HepG2 (cell line): ENCODE measurements at regions not wholly inside any gene's neighbourhood (a gene's known extent, or its start where the extent isn't known, plus 50 kb on each side); places are given as distances from the start of the nearest gene placed in this dataset.

ENCODE experiments used
- ATAC-seq: fragments of 200-7000 bp; cut with Tn5 transposase; 3 replicates; pipeline ENCODE4 v1.9.1; 2020; ENCODE audit warnings: mild to moderate bottlenecking, moderate library complexity
- BruUV-seq: library from RNA; stranded (reverse); fragments of 400-500 nt; replicated peaks from 2 replicates; lab custom pipeline; 2021; lab: Mats Ljungman, UMichigan
- CTCF ChIA-PET: fragments of 300-600 bp; formaldehyde crosslinking; extraction: SDS; loops from one replicate; lab custom pipeline; 2021; ENCODE audit warnings: low total read pairs, inconsistent platforms, low intra/inter-chr PET ratio; lab: Yijun Ruan, JAX
- POLR2A ChIA-PET: fragments of 350-600 bp; sonication (Branson Sonifier 250); formaldehyde crosslinking; loops from one replicate; lab custom pipeline; 2020; ENCODE audit warnings: antibody characterized with exemption, inconsistent platforms; lab: Yijun Ruan, JAX
- DNase-seq: peaks from one replicate; pipeline ENCODE4 v3.0.0-alpha.2; 2015; ENCODE audit warnings: low spot score
- FAIRE-seq: peaks from 3 replicates; lab custom pipeline; 2011; peaks lifted over from hg19 to GRCh38; lab: Jason Lieb, UNC
- H2AFZ ChIP-seq: one replicate; pipeline ENCODE4 v1.6.1; 2011; ENCODE audit warnings: low read length, inconsistent platforms
- H3K27ac ChIP-seq: fragments of 300-600 bp; 3 replicates; pipeline ENCODE4 v1.8.0; 2011; ENCODE audit warnings: mixed run types, mild to moderate bottlenecking, mixed read lengths, low read length, inconsistent platforms; ENCODE audit not compliant: insufficient read depth; ENCODE audit errors: extremely low read length
- H3K27me3 ChIP-seq, 2 experiments: fragments of 200-600 bp in 1 of 2; 2 replicates in 1 of 2; 3 replicates in 1 of 2; pipeline versions ENCODE4 v1.6.0 to v1.8.0; 2011; ENCODE audit warnings: low read length in 2 of 2, mild to moderate bottlenecking in 2 of 2, moderate library complexity in 2 of 2, inconsistent platforms in 1 of 2; ENCODE audit not compliant: insufficient read depth in 2 of 2, control insufficient read depth in 1 of 2
- H3K36me3 ChIP-seq, 2 experiments: fragments of 200-600 bp in 1 of 2; replicated peaks in 1 of 2; 2 replicates in 1 of 2; 3 replicates in 1 of 2; pipeline versions ENCODE4 v1.5.1 to v1.8.0; 2011; ENCODE audit warnings: low read length in 2 of 2, inconsistent platforms in 1 of 2; ENCODE audit not compliant: insufficient read depth in 2 of 2, control insufficient read depth in 1 of 2
- H3K4me1 ChIP-seq: 2 replicates; pipeline ENCODE4 v1.5.1; 2012; ENCODE audit warnings: low read length, inconsistent platforms; ENCODE audit not compliant: insufficient read depth
- H3K4me2 ChIP-seq: 2 replicates; pipeline ENCODE4 v1.6.0; 2011; ENCODE audit warnings: low read depth, low read length, inconsistent platforms
- H3K4me3 ChIP-seq, 3 experiments: fragments of 200-600 bp in 1 of 3; sonication (generic), shearing (Covaris generic) in 1 of 3; replicated peaks in 1 of 3; 2 replicates each; pipeline ENCODE4 v1.5.1; 2011 to 2016; ENCODE audit warnings: low read length in 3 of 3, inconsistent platforms in 2 of 3, low read depth in 2 of 3, mild to moderate bottlenecking in 2 of 3, control low read depth in 1 of 3, mixed read lengths in 1 of 3; ENCODE audit not compliant: insufficient read depth in 1 of 3
- H3K79me2 ChIP-seq: one replicate; pipeline ENCODE4 v1.6.1; 2011; ENCODE audit warnings: low read length, inconsistent platforms; ENCODE audit not compliant: insufficient read depth
- H3K9ac ChIP-seq: 2 replicates; pipeline ENCODE4 v1.6.0; 2011; ENCODE audit warnings: mild to moderate bottlenecking, low read depth, low read length, inconsistent platforms; ENCODE audit not compliant: insufficient read depth
- H3K9me3 ChIP-seq: 2 replicates; pipeline ENCODE4 v1.5.1; 2012; ENCODE audit warnings: mild to moderate bottlenecking, low read length
- H4K20me1 ChIP-seq: 2 replicates; pipeline ENCODE4 v1.6.0; 2011; ENCODE audit warnings: inconsistent platforms, mild to moderate bottlenecking, low read length, moderate library complexity; ENCODE audit not compliant: insufficient read depth
- RBAK ChIP-seq: sonication (generic); formaldehyde crosslinking; IDR thresholded peaks from 2 replicates; pipeline ENCODE4 v1.5.1; 2020; ENCODE audit warnings: mild to moderate bottlenecking, missing genetic modification reagents
- RBFOX2 ChIP-seq: fragments of 200-400 bp; formaldehyde crosslinking; IDR thresholded peaks from 2 replicates; pipeline ENCODE4 v1.6.1; 2017; ENCODE audit warnings: low read depth, mild to moderate bottlenecking, low read length
- ZFP91 ChIP-seq: sonication (generic); formaldehyde crosslinking; IDR thresholded peaks from 2 replicates; pipeline ENCODE4 v1.9.0; 2022; ENCODE audit warnings: missing genetic modification reagents, mild to moderate bottlenecking, borderline replicate concordance
- ZNF674 ChIP-seq: sonication (generic); formaldehyde crosslinking; IDR thresholded peaks from 2 replicates; pipeline ENCODE4 v1.5.0; 2020; ENCODE audit warnings: low read depth, mild to moderate bottlenecking, missing genetic modification reagents
- ZNF687 ChIP-seq: sonication (generic); formaldehyde crosslinking; IDR thresholded peaks from 2 replicates; pipeline ENCODE4 v1.5.1; 2020; ENCODE audit warnings: mild to moderate bottlenecking, missing genetic modification reagents, moderate library complexity
- WGBS: methylation state at CpG from one replicate; pipeline ENCODE4 v1.1.6; 2017; ENCODE audit warnings: low lambda C conversion rate; 5-methylcytosine and 5-hydroxymethylcytosine counted together
- in situ Hi-C: cut with HindIII; loops from 2 replicates; pipeline ENCODE4 v1.10.0; 2017; ENCODE audit warnings: low pct_unique_long_range_greater_than_20kb; ENCODE audit not compliant: extremely low pct_ligation_motif_present
- intact Hi-C: fragments of 100-400 bp; cut with micrococcal nuclease; formaldehyde crosslinking; loops from one replicate; pipeline ENCODE4 v1.10.0; 2022; ENCODE audit not compliant: unreplicated experiment

- H3K9me3 ChIP-seq, result no peaks in the 10 kb centered on the region
- no peak for TF ChIP-seq ZNF674 (CRISPR knock-in tag)
- TF ChIP-seq RBFOX2, result peak; percentile 46; the same call in 1 of the 2 replicates
- TF ChIP-seq RBAK (CRISPR knock-in tag), result no peak
- TF ChIP-seq ZFP91, result peak; percentile 4; the same call in 1 of the 2 replicates
- 0 out of 2 replicates have a peak, but pooled peaks have one; percentile 11 for TF ChIP-seq ZNF687
- FAIRE-seq (no peak), DNase-seq (no peak), ATAC-seq (peak; percentile 5; the same call in 2 of the 3 replicates)
- H3K27ac ChIP-seq, result peak overlapping the region; percentile 70
- peak overlapping the region; percentile 50 for H3K9ac ChIP-seq
- 58% methylated on average over 4 of the region's 4 CpGs for WGBS
- H3K4me2 ChIP-seq, result peak overlapping the region; percentile 83
- H4K20me1 ChIP-seq, result no peaks in the 10 kb centered on the region
- POLR2A ChIA-PET, result no interaction called here
- no TSS peak for BruUV-seq
- H3K4me3 ChIP-seq, result peak overlapping the region in 2 of 3 experiments; percentile 7 to 59; a peak in 3 of 6 replicates
- no peaks in the 10 kb centered on the region for H3K36me3 ChIP-seq
- CTCF ChIA-PET, result no interaction called here
- H3K27me3 ChIP-seq, result no peaks in the 10 kb centered on the region
- in situ Hi-C loops, result no loop called here
- H3K4me1 ChIP-seq, result peaks cover 59% of the 10 kb centered on the region
- H2AFZ ChIP-seq, result no peak overlapping the region
- intact Hi-C loops, result loop anchor here (5.0 to 10.0 kb wide), 3 partner anchors 126 to 321 kb away; no protein-coding TSS in a partner anchor
- H3K79me2 ChIP-seq, result no peaks in the 10 kb centered on the region
Observed at GRCh38 chr5:10860645-10861422, 99.8 kb upstream of the DAP start.
